T-helper 22 cell (primary cell): ENCODE measurements at regions not wholly inside any gene's neighbourhood (a gene's known extent, or its start where the extent isn't known, plus 50 kb on each side); places are given as distances from the start of the nearest gene placed in this dataset.

Experiments
- DNase-seq: peaks from one replicate; pipeline ENCODE4 v3.0.0-alpha.2; 2020; ENCODE audit warnings: low read depth

- no peak for DNase-seq
Observed at GRCh38 chr7:98040626-98041360, 50.8 kb upstream of the OCM2 start.

GRCh38 chr7:98046816-98047215 is 56.8 kb upstream of the OCM2 start:
- no peak for DNase-seq

- no peak for DNase-seq
Observed at GRCh38 chr7:98049034-98049433, 57.6 kb upstream of the LMTK2 start.

- peak; percentile 7 for DNase-seq
Observed at GRCh38 chr7:98051118-98051744, 55.4 kb upstream of the LMTK2 start.

- no peak for DNase-seq
Observed at GRCh38 chr7:98054585-98054984, 52.1 kb upstream of the LMTK2 start.

- DNase-seq = no peak
Observed at GRCh38 chr7:98056580-98056979, 50.1 kb upstream of the LMTK2 start.
